Activated T-cell treated with anti-CD3 and anti-CD28 coated beads for 48 hours (primary cell): ENCODE measurements at regions not wholly inside any gene's neighbourhood (a gene's known extent, or its start where the extent isn't known, plus 50 kb on each side); places are given as distances from the start of the nearest gene placed in this dataset.

Experiments used
- DNase-seq: peaks from one replicate; pipeline ENCODE4 v3.0.0-alpha.2; 2020; ENCODE audit warnings: low read depth

DNA sequence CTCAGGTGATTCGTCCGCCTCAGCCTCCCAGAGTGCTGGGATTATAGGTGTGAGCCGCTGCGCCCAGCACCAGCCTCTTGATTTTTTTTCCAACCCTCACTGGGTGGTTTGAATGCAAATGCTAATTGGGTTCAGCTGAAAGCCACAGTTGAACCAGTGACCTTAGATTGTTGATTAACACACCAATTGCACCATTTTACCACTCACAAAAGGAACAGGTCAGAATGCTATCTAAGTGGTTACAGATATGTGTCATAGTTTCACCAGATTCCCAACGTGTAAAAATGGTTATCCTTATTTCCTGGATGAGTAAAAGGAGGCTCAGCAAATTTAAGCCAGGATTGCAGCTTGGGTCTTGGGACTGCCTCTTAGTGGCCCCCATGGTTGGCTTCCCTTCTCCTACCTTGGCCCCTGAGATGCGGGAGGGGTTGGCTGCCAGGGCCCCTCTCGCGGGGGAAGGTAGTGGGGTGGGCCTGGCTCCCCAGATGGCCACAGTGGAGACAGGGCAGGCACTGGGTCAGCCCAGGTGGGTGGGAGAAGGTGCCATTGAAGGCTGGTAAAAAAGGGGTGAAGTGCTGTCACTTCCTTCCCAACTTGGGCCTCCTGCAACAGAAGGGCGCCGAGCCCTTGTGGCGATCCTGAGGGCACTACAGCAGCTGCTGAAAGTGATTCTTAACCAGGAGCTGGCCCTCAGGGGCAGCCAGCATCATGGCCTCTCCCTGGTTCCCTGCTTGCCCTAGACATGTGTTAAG lies 164.9 kb upstream of the HAAO start:
- no peak for DNase-seq

DNA sequence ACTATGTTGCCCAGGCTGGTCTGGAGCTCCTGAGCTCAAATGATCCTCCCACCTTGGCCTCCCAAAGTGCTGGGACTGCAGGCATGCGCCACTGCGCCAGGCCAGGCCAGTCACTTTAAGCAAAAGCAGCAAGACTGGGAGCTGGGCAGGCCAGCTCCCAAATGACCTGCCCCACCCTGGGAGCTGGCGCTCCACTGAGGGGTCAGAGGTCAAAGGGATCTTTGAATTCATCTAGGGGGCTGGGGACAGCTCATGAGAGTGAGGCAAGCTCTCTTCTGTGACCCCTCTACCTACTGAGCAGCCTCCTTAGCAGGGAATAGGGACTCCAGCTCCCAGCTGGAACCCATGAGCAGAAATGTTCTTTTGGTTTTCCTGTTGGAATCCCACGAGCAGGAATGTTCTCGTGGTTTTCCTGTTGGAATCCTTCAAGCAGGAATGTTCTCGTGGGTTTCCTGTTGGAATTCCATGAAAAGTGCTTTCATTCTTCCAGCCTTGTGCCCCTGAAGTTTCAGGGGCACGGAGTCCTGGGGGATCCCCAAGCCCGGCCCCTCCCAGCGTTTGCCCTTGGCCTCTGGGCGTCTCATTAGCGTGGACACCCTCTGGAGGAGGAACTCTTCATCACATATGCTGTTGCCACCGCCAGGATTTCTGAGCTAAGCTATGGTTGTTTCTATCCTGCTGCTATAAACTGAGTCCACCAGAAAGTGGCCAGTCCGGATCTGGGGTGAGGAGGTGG lies 162.0 kb upstream of the HAAO start:
- DNase-seq = no peak

DNA sequence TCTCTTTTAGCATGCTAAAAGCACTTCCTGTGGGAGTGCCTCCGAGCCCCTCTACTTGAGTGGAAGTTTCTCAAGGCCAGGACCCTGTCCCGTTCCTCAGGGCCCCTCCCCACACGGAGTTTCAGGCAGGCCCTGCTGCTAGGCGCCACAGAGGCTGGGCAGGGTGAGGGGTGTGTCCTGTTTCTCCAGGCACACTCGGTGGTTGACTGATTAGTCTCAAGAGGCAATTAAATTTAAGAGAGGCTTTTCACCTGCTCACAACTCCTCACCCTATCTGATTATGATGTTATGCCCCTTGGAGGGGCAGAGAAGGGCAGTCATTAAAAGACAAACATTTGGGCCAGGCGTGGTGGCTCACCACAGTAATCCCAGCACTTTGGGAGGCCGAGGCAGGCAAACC lies 160.8 kb upstream of the HAAO start:
- no peak for DNase-seq

DNA sequence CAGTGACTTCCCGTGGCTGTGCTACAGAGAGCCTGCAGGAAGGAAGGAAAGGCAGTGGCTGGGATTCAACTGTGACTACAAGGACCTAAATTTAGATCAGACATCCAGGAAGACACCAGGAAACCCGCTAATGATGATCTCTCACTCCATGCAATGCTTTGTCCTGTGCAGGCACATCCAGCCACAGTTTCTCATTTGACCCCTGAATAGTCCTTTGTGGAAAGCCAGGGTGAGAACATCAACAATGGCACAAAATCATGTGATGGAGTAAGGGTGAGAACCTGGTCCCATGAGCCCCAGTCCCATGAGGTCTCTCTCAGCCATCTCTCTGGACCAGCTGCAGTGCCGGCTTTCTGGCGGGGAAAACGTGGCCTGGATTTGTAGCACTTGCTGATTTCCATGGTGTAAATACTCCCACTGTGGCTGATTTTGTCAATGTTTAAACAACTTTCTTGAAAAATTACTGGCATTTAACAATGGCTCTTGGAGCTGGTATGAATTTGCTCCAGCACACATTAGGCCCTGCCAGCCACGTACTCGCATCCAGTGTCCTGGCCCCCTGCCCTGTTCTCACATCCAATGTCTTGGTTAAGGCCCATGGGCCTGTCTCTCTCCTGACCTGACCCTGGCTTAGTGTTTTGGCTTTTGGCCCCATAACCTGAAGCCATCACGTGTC lies 159.0 kb upstream of the HAAO start:
- DNase-seq = no peak

DNA sequence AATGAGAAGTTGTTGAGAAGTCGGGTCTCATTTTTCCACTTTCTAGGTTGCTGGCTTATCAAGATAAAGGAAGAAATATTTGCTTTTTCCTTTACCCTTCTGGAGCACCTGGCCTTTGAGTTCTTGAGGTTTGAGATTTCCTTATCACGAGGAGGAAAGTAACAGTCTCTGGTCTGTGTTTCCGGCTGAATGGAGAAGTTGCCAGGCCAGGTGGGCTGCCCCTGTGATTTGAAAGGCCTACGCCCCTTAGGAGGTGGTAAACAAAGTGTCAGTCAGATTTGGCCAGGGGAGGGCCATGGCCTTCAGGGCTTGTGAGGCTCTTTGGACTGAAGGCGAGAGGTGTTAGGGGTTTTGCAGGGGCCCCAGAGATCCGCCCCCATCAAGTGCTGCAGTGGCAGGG lies 156.7 kb upstream of the HAAO start:
- DNase-seq = no peak

GRCh38 chr2:42947809-42948600 lies 155.6 kb upstream of the HAAO start:
- DNase-seq = no peak

GRCh38 chr2:42944779-42945415 lies 152.5 kb upstream of the HAAO start:
- no peak for DNase-seq

- no peak for DNase-seq
Observed at GRCh38 chr2:42942990-42943493, 150.7 kb upstream of the HAAO start.

DNA sequence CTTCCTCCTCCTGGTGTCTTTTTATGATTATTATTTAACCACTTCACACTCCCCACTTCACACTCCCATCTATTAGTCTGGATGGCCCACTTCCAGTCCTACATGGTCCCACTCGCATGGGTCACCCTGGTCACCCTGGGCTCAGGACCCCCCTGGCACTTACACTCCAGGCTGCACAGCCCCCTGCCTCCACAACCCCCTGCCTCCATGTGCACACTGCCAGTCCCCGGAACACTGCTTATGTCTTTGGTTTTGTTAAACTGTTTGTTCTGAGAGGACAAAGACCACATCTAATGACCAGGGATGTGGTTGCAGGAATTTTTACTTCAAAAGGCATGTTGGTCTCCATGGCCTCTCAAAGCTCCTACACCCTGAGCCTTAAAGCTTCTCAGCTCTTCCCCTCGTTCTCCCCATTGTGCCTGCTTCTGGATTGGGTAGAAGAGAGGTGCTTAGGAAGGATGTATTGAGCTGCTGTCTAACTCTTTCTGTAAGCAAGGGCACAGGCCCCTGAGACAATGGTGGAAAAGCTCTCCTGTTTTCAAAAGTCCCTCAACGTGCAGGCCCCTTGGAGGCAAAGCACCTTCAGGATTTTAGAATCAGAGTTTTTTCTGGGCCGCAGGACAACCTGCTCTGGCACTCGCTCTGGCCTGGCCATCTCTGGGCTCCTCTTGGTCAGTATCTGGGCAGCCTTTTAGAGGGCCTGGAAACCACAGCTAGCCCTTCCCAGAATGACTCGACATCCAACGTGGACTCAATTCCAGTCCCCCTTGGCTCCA lies 150.0 kb upstream of the HAAO start:
- DNase-seq = no peak

- DNase-seq = no peak
Observed at GRCh38 chr2:42941633-42942176, 149.3 kb upstream of the HAAO start.

- no peak for DNase-seq
Observed at GRCh38 chr2:42939411-42940206, 147.2 kb upstream of the HAAO start.

- no peak for DNase-seq
Observed at GRCh38 chr2:42938671-42939370, 146.4 kb upstream of the HAAO start.

DNA sequence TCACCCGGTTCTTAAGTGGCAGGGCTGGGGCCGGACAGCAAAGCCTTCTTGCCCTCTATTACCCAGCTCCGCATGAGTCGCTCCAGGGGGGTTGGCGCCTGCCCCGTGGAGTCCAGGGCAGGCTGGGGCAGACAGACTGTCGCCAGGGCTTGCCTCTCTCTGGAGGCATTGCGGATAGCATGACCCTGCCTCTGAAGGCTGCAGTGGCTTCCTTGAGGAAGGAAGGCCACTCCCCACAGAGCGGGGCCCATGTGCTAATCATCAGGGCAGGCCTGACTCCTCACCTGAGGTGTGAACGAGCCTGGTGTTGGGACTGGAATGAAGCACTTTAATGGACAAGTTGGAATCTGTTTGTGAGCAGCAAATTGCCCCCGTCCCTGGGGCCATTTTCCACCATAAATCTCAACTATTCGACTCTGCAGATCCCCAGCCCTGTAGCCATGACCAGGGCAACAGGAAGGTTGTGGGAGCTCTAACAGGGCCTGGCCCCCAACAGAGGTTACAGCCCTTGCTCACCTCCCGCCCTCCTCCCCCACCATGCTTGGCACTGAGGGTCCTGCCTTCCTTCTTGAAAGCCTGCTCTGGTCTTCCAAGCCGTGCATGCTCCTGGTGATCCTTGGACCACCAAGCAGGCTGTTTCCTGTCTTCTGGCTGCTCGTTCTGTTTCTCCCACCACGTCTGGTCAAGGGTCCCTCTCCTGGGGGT lies 144.9 kb upstream of the HAAO start:
- DNase-seq = no peak

DNA sequence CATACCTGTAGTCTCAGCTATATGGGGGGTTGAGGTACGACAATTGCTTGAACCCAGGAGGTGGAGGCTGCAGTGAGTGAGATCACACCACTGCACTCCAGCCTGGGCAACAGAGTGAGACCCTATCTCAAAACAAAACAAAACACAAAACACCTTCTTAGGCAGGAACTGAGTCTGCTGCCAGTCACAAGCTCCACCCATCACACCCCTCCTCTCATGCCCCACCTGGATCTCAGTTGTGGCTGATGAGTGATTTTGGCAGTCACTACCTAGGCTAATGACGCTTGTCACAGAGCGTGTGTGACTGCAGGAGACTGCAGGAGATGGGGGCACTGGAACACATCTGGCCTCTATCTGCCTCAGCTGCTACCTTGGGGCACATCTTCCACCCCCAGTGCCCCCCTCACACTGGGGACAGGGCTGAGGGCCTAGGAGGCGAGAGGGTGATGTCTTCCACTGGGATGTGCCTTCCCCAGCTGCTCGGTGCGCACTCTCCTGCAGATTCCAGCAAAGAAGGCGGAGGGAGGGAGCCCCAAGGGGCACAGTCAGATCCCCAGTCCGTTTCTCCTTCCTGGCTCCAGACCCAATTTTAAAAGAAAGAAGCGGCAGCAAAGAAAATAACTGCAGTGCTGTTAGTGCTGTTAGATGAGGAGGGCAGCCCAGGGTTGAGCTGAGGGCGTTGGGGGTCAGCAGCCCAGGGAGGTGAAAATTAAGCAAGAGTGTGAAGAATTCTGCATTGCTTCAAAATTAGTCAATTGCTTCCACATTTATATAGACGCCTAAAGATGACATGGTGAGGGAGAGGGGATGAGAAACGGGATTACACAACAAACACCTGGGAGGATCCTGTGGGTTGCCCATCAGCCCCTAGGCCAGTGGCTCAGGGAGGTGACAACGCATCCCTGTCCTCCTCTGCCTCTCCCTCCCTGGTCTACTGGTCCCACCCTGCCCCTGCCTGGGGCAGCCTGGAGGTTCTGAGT lies 143.6 kb upstream of the HAAO start:
- DNase-seq = peak; percentile 15

DNA sequence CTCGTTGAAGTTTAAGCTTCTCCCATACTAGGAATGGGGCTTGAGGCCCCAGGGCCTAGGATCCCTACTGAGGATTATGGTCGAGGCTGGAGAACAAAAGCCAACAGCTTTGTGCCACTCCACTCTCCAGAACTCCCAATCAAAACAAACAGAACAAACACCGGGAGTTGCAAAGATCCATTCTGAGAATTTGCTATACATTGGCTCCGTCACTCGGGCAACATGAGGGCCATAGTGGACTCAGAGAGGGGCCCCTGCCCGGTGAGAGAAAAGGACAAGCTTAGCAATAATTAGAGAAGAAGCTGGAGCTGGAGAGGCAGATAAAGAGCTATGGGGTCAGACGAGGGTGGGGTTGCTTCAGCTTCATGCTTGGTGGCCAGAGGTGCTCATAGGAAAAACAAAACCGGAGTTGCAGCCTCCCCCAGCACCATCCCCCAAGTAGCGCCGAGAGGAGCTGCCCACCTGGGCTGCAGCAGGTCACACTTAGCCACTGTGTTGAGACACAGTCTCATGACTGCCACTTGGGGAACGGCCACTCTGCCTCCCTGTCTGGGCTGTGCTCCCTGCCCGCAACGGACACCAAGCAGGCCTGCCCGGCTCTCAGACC lies 142.3 kb upstream of the HAAO start:
- DNase-seq = no peak

GRCh38 chr2:42933824-42934254 lies 141.5 kb upstream of the HAAO start:
- DNase-seq = no peak
